T-helper 1 cell (primary cell): ENCODE measurements at regions not wholly inside any gene's neighbourhood (a gene's known extent, or its start where the extent isn't known, plus 50 kb on each side); places are given as distances from the start of the nearest gene placed in this dataset.
"Not testable (repeated sequence)": the region's sequence is repeated elsewhere in the genome, so short reads cannot be mapped to it uniquely, and the experiment has no call there.

ENCODE experiments used
- DNase-seq, 5 donors: peaks; one replicate each; pipeline ENCODE4 v3.0.0-alpha.2; 2012 to 2020

DNA sequence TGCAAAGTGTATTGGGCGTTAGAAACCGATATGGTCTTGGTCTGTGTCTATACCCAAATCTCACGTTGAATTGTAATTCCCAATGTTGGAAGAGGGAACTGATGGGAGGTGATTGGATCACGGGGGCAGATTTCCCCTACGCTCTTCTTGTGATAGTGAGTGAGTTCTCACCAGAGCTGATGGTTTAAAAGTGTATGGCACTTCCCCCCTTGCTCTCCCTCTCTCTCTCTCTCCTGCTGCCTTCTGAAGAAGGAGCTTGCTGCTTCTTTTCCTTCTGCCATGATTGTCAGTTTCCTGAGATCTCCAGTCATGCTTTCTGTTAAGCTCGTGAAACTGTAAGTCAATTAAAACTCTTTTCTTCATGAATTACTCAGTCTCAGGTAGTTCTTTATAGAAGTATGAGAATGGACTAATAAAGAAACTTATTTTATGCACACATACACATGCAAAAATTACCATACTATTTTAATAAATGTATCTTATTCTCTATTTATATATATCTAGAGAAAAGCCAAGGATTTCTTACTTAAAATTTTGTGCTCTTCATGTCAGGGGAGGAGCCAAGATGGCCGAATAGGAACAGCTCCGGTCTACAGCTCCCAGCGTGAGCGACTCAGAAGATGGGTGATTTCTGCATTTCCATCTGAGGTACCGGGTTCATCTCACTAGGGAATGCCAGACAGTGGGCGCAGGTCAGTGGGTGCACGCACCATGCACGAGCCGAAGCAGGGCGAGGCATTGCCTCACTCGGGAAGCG lies 1891.0 kb upstream of the FLRT2 start:
- no peak for DNase-seq

DNA sequence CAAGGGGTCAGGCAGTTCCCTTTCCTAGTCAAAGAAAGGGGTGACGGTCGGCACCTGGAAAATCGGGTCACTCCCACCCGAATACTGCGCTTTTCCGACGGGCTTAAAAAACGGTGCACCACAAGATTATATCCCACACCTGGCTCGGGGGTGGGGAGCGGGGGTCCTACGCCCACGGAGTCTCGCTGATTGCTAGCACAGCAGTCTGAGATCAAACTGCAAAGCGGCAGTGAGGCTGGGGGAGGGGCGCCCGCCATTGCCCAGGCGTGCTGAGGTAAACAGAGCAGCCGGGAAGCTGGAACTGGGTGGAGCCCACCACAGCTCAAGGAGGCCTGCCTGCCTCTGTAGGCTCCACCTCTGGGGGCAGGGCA lies 1890.5 kb upstream of the FLRT2 start:
- not testable (repeated sequence) for DNase-seq

DNA sequence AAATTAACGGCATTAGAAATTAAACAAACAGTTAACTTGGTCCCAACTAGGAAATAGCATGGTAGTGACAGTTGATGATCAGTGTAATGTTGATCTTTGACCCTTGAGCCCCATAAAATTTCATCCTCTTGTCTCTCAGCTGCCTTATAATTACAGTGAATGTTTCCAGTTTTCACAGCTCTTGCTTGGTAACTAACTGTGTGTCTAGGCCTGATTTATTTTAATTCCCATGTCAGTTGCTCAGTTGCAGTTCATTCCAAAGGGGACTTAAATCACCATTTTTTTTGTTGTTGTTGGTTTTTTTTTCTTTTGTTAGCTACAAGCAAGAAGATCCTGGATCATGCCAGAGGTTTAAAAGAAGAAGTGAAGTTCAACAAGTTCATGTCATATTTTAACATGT lies 1883.7 kb upstream of the FLRT2 start:
- DNase-seq: no peak

DNA sequence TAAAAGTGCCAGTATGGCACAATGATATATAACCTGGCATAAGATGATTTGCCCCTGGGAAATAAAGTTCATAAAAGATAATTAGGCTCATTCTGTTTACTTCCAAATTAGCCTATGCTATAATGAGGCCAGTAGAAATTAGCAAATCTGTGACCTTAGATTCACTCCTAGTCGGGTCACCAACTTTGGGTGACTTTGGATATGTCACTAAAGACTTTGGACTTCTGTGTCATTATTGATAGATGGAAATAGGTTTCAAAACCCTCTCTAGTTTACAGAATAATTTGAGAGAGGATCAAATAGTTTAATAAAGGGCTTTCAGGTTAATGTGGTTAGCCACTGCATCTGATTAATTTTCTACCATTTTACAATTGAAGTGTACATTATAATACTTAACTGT lies 1869.3 kb upstream of the FLRT2 start:
- DNase-seq: no peak

DNA sequence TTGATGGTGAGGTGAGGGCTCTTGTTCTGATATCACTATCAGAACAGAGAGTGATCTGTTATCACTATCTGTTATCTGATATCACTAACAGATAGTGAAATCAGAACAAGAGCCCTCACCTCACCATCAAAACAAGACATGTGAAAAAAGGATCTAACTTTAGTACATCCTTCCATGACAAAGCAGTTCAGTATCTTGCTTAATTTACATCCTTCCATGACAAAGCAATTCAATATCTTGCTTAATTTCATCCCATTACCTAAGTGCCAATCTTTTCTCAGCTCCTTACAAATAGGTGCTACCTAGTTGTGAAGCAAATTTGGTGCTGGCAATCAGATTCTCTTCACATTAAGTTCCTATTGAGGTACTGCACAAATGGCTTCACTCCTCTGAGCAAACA lies 1865.6 kb upstream of the FLRT2 start:
- DNase-seq: no peak

DNA sequence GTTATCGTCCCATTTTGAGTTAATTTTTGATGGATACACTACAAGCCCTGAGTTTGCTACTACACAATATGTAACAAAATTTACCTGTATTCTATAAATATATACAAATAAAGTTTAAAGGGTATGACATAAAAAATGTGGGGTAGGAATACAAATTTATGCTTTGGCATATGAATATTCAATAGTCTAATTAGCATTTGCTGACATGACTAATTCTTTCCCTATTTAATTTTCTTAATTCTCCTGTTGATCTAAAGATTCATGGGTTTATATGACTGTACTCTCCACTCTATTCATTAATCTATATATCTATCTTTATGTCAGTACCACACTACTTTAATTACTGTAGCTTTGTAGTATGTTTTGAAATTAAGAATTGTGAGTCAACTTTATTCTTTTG lies 1840.7 kb upstream of the FLRT2 start:
- DNase-seq: no peak

DNA sequence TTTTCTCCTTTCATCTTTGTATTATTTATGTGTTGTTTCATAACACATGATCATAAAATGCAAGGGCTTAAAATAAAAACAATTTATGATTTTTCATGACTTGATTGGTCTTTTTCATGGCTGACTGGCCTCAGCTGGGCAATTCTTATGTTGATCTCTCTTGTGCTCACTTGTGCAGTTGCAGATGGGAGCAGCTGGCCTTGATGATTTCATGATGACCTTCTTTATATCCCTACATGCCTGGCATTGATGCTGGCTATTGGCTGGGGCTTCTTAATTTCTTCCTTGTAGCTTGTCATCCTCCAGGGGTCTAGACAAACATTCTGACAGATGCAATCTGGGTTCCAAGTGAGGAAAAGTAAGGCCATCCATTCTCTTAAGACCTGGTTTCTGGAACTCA lies 1832.8 kb upstream of the FLRT2 start:
- DNase-seq: no peak

DNA sequence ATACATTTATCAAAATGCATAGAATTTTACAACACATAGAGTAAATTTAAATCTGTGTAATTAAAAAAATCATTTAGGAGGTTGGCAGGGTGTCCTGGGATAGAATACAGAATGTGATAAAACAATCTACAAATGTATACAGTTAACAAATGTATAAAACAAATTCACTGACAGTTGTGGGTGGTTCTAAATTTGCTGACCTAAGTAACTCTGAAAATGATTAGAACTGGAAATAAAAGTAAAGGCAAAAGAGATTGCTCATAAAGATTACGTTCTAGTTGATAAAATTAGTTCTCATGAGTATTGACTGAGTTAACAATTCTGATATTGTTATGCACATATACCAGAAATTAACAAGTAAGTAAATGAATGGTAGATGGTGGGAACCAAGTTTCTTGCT lies 1827.3 kb upstream of the FLRT2 start:
- DNase-seq: no peak

DNA sequence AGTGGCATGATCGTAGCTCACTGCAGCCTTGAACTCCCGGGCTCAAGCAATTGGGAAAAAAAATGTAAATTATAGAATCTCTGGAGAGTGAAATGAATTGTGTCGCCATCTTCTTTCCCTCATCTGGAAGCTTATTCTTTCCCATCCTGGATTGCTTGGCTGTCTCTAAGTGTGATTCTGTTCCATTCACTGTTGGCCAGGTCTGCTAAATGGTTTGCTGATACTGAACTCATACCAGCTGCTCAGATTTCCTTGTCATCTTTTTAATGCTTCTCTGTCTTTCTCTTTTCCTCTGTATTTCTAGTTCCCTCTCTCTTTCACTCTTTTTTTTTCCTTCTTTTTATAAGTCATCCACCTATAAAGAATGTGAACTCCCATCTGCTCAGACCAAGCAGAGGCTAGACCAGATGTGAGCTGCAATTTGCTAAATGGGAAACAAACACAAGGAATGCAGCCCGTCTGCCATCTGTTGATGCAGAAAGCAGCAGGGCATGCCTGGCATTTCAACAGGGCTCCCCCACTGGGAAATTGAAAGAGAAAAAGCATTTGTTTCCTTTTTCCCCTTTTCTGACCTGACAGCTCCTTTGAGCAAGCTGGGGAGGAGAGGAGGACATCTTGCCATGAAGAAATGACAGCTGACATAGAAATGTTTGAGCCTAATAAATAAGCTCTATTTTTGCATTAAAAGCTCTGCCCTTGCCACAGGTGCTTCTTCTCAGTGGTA lies 1823.6 kb upstream of the FLRT2 start:
- no peak for DNase-seq

DNA sequence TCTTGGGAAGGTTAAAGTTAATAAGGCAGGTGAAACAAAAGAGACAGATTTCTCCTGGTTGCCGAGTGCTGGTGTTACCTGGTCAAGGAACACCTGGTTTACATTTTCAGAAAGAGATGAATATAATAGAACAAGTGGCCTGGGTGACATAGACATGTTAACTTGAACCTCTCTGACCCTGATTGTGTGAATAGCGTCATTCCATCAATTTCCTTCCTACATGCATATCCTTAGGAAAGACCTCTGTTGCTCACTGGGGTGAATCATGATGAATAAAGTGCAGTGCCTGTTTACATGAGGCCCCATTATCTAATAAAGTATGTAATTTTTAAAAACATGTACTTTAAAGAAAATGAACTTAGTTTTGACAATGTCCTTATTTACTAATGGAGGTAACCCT lies 1822.9 kb upstream of the FLRT2 start:
- DNase-seq: no peak

DNA sequence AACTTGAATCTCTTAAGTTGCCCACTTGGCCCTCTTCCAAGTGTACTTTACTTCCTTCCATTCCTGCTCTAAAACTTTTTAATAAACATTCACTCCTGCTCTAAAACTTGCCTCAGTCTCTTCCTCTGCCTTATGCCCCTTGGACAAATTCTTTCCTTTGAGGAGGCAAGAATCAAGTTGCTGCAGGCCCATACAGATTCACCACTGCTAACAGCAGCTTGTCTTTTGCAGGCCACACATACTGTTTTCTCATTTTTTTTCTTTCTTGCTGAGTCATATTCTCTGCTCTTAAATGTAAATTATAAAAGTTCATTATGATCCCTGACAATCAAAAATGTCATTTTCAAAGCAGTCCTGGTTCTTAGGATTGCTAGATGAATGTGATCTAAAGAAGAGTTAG lies 1820.8 kb upstream of the FLRT2 start:
- no peak for DNase-seq

DNA sequence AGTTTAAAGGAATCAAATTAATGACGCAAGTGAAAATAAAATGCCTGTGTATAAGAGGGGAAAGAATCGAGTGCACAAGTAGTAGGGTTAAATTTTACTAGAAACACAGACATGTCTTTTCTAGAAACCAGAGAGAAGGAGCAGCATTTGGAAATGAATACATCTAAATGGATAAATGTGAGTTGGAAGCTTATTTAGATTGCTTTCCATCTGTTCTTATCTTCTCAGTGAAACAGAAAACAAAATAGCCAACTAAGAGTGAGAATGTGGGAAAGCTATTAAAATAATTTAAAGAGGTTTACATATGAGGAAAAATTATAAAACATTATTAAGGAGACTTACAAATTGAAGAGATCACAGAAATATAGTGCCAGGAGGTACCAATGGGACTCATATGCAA lies 1818.9 kb upstream of the FLRT2 start:
- DNase-seq: no peak

DNA sequence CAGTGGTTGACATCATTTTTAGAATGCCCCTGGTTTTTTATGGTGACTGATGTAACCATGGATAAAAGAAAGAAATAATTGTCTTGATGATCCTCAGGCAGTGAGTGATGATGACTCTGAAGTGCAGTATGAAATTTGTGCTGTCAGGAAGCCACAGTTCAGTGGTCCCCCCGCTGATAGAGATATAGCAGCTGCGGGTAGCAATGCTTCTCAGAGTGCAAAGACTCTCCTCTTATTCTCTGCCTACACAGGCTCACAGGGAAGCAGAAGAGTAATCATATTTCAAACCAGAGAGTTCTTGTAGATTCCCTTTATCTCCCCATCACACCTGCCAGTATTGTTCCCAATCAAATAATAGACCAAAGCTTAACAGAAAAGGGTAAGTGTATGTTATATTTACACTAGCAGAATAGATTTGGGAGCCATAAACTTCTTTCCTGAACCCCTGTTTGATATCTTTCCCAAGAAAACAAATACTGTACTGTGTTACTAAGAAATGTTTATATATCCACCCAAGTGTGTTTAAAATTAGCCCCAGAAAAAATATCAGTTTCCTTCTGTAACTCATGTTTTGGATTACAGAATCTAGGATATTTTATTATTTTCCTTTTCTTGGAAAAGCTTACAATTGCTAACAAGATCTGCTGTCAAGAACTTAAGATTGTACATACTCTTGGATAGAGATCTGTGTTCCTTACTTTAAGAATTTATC lies 1817.4 kb upstream of the FLRT2 start:
- no peak for DNase-seq

DNA sequence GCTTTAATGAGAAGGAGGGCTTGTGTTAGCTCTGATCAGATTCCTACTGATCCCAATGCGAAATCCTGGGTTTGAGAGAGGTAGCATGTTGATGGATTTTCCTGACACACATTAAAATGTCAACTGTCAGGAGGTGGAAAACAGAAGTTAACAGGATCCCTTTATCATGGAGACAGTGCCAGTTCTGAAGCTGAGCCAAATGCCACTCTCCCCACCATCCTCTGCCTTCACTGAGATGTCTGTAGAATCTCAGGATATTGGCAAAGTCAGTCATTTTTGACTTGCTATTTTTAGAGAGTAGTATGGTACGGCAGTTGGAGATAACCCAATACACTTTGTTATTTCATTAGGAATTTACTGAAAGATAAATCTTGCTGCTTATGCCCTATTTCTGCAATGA lies 1816.2 kb upstream of the FLRT2 start:
- DNase-seq: no peak

DNA sequence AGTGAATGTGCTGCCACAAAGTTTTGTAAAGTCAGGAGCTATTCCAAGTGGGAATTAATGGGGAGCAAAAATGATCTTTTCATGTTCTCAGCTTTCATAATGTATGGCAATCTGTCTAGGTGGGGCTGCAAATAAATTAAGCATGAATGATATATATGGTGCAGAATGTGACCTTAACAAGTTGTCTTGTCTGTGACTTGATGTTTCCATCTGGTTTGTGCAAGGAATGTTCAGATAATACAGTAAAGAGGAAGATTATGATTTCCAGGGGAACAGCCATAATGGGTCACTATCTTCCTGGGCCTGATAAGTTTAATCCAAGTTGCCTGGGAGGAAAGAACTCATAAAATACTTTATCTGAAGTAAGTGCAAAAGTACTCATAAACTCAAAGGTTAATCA lies 1815.8 kb upstream of the FLRT2 start:
- DNase-seq: no peak

DNA sequence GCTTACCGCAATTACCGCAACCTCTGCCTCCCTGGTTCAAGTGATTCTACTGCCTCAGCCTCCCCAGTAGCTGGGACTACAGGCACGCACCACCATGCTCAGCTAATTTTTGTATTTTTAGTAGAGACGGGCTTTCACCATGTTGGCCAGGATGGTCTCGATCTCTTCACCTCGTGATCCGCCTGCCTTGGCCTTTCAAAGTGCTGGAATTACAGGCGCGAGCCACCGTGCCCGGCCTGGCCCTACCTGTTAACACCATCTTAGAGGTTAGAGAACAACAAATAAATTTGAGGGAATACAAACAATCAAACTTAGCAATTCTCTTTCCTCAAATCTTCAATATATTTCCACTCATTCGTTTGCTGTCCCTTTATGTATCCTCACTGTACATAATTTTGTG lies 1810.5 kb upstream of the FLRT2 start:
- not testable (repeated sequence) for DNase-seq

DNA sequence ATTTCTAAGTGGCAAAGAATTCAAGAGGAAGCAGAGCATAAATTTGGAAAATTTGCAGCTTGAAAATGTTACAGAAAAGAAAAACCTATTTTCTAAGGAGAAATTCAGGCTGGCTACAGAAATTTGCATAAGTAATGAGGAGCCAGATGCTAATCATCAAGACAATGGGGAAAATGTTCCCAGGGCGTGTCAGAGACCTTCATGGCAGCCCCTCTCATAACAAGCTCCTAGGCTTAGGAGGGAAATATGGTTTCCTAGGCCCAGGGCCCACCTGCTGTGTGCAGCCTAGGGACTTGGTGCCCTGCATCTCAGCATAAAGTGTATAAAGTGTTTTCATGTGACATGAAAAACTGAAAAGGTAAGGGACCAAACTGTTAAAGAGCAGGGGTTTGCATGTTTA lies 1796.3 kb upstream of the FLRT2 start:
- DNase-seq: no peak

DNA sequence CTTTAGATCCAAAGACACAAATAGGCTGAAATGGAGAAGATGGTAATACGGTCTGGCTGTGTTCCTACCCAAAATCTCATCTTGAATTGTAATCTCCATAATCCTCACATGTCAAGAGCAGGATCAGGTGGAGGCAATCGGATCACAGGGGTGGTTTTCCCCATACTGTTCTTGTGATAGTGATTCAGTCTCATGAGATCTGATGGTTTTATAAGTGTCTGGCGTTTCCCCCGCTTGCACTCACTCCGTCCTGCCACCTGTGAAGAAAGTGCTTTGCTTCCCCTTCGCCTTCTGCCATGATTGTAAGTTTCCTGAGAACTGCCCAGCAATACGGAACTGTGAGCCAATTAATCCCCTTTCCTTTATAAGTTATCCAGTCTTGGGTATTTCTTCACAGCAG lies 1795.5 kb upstream of the FLRT2 start:
- no peak for DNase-seq

DNA sequence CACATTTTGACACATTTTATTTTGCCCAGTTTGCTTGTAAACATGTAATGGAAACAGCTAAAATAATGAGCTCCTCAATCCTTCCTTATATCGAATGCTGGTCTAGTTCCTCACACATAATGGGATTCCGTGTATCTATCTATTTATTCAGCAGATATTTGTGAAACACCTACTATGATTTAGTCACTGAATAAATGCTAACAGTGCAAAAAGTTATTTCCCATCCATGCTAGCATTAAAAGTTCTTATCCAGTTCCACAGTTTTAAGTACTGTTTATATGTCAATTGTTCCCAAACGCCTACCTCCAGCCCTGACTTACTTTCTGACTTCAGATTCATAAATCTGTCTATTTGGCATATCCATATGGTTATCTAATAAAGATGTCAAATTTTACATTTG lies 1788.7 kb upstream of the FLRT2 start:
- DNase-seq: no peak

DNA sequence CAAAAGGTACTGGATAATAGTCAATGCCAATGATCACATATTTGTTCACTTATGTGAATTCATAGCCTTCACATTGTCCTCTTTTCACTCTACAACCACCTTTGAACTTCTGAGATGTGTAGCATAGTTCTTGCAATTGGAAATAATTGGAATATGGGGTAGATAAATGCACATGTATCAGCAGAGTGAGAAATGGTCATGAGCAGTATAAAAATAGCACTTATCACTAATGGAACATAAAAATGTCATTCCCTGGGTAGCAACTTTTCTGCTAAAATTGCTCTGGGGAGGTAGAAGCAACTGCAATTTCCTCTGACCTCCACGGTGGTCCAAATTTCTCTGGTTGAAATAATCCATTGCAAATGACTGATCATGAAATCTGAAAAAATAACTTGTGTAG lies 1785.7 kb upstream of the FLRT2 start:
- DNase-seq: no peak

DNA sequence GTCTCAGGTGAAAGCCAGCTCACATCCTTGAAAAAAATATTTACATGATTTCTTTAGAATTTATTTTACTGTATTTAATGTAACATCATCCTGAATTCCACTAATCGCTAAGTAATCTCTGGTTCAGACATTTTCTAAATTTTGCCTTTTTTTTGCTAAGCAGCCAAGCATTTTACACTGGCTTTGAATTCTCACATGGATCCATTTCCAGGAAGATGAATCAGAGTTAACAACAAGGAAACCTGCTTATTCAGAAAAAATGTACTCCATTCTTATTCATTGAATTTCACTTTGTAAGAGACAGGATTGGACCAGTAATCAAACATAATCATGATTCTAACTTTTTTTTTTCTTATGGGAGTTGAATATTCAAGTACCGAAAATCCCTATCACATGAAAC lies 1785.1 kb upstream of the FLRT2 start:
- DNase-seq: no peak

DNA sequence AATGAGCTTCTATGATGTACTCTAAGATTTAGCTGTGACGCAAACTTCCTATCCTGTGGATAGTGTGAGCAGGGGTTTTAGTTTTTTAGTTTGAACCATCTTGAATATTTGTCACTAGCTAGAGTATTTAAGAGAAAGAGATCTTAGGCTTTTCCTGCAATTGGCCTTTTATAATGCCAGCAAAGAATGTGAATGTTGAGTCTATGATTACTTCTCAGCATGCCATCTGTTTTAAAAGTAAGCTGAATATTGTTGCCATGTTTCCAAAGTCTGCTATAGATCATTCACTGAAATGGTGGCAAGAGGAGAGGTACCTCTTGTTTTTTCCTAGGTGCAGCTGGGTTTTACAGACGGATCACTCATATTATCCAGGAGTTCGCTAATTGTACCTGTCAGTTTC lies 1783.6 kb upstream of the FLRT2 start:
- no peak for DNase-seq

DNA sequence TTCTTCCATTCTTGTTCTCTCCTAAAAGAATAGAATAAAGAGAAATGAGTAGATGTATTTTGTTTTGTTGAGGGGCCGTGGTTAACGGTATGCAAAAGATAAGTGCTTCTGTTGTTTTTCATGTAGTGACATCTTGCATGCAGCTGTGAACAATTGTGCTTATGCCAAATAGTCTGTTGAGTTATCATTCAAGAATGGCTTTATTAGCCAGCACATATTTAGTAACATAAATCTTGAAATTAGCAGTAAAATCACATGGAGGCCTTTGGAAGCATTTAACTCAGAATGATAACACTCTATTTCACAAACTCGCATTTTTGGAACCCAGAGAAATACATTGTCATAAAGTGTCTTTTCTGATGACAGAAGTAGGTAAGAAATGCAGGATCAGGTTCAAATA lies 1772.0 kb upstream of the FLRT2 start:
- DNase-seq: no peak
